Sigmoid colon (tissue), 3 donors: ENCODE measurements at regions not wholly inside any gene's neighbourhood (a gene's known extent, or its start where the extent isn't known, plus 50 kb on each side); places are given as distances from the start of the nearest gene placed in this dataset.

Experiments used
- CTCF ChIP-seq, 4 experiments: fragments of 450-650 bp in 3 of 4; fragments of 200-600 bp in 1 of 4; IDR thresholded peaks; one replicate each; pipeline ENCODE4 v1.5.1; 2016 to 2019; ENCODE audit warnings: antibody characterized with exemption in 4 of 4, mild to moderate bottlenecking in 3 of 4, moderate library complexity in 2 of 4
- POLR2A ChIP-seq, 2 donors: fragments of 450-650 bp; IDR thresholded peaks; one replicate each; pipeline ENCODE4 v1.6.1; 2016; ENCODE audit warnings: antibody characterized with exemption in 2 of 2, mild to moderate bottlenecking in 2 of 2, moderate library complexity in 2 of 2

GRCh38 chr10:61299841-61300240 is 153.3 kb downstream of the TMEM26 start:
- TF ChIP-seq CTCF (IDR thresholded peaks at IDR 0.05) (no peak), POLR2A (IDR thresholded peaks at IDR 0.05) (no peak)
